ENCODE measurements at regions not wholly inside any gene's neighbourhood (a gene's known extent, or its start where the extent isn't known, plus 50 kb on each side); places are given as distances from the start of the nearest gene placed in this dataset.

GRCh38 chr4:18458465-18458864 lies 436.9 kb upstream of the LCORL start:
- H3K27ac ChIP-seq (ENCODE audit: low read depth, low read length) = no peak overlapping the region
- no peak overlapping the region for H3K4me3 ChIP-seq (ENCODE audit: low read length)
- no peak for TF ChIP-seq EZH2phosphoT487 (IDR thresholded peaks at IDR 0.05; ENCODE audit: borderline replicate concordance, low read length)
- TF ChIP-seq CTCF (IDR thresholded peaks at IDR 0.05; ENCODE audit: low read depth, low read length, poor library complexity, severe bottlenecking) = no peak
- no peaks in the 10 kb centered on the region for H3K79me2 ChIP-seq (ENCODE audit: control insufficient read depth, low read length)
- no peaks in the 10 kb centered on the region for H4K20me1 ChIP-seq (ENCODE audit: control insufficient read depth, insufficient read depth, low read depth, low read length)
- H3K4me2 ChIP-seq (ENCODE audit: low read length) = no peak overlapping the region
- no peaks in the 10 kb centered on the region for H3K36me3 ChIP-seq (ENCODE audit: control insufficient read depth, low read length)
- no peaks in the 10 kb centered on the region for H3F3A ChIP-seq (ENCODE audit: control insufficient read depth, insufficient read depth)
- no peaks in the 10 kb centered on the region for H3K4me1 ChIP-seq (ENCODE audit: control insufficient read depth, low read length)
- no peaks in the 10 kb centered on the region for H3K27me3 ChIP-seq (ENCODE audit: control insufficient read depth, low read length)
- no peaks in the 10 kb centered on the region; the same call in 1 of the 2 replicates for H3K9me2 ChIP-seq (replicated peaks; ENCODE audit: control insufficient read depth, low read length)
- no peaks in the 10 kb centered on the region for H3K9me3 ChIP-seq (ENCODE audit: control insufficient read depth, insufficient read depth, low read length)

- Histone ChIP-seq H3K9me3 (ENCODE audit: control insufficient read depth, insufficient read depth, low read length) (no peaks in the 10 kb centered on the region), H3K9me2 (replicated peaks; ENCODE audit: control insufficient read depth, low read length) (no peaks in the 10 kb centered on the region; the same call in 1 of the 2 replicates), H3K4me1 (ENCODE audit: control insufficient read depth, low read length) (no peaks in the 10 kb centered on the region), H3K27ac (ENCODE audit: low read depth, low read length) (no peak overlapping the region), H3K4me2 (ENCODE audit: low read length) (no peak overlapping the region), H3K79me2 (ENCODE audit: control insufficient read depth, low read length) (no peaks in the 10 kb centered on the region), H3F3A (ENCODE audit: control insufficient read depth, insufficient read depth) (no peaks in the 10 kb centered on the region), H3K4me3 (ENCODE audit: low read length) (no peak overlapping the region), H4K20me1 (ENCODE audit: control insufficient read depth, insufficient read depth, low read depth, low read length) (no peaks in the 10 kb centered on the region), H3K36me3 (ENCODE audit: control insufficient read depth, low read length) (no peaks in the 10 kb centered on the region), H3K27me3 (ENCODE audit: control insufficient read depth, low read length) (no peaks in the 10 kb centered on the region)
- TF ChIP-seq CTCF (IDR thresholded peaks at IDR 0.05; ENCODE audit: low read depth, low read length, poor library complexity, severe bottlenecking) = no peak
- no peak for TF ChIP-seq EZH2phosphoT487 (IDR thresholded peaks at IDR 0.05; ENCODE audit: borderline replicate concordance, low read length)
Measured at GRCh38 chr4:18454349-18454748, 432.8 kb upstream of the LCORL start.

GRCh38 chr4:18445110-18445509 lies 423.6 kb upstream of the LCORL start:
- no peak overlapping the region for H3K27ac ChIP-seq (ENCODE audit: low read depth, low read length)
- H3K27me3 ChIP-seq (ENCODE audit: control insufficient read depth, low read length) = no peaks in the 10 kb centered on the region
- H3K4me1 ChIP-seq (ENCODE audit: control insufficient read depth, low read length) = no peaks in the 10 kb centered on the region
- H3K4me3 ChIP-seq (ENCODE audit: low read length) = no peak overlapping the region
- H4K20me1 ChIP-seq (ENCODE audit: control insufficient read depth, insufficient read depth, low read depth, low read length) = no peaks in the 10 kb centered on the region
- no peaks in the 10 kb centered on the region for H3K79me2 ChIP-seq (ENCODE audit: control insufficient read depth, low read length)
- H3F3A ChIP-seq (ENCODE audit: control insufficient read depth, insufficient read depth) = no peaks in the 10 kb centered on the region
- H3K9me3 ChIP-seq (ENCODE audit: control insufficient read depth, insufficient read depth, low read length) = no peaks in the 10 kb centered on the region
- no peaks in the 10 kb centered on the region for H3K9me2 ChIP-seq (replicated peaks; ENCODE audit: control insufficient read depth, low read length)
- H3K36me3 ChIP-seq (ENCODE audit: control insufficient read depth, low read length) = no peaks in the 10 kb centered on the region
- TF ChIP-seq CTCF (IDR thresholded peaks at IDR 0.05; ENCODE audit: low read depth, low read length, poor library complexity, severe bottlenecking) = no peak
- TF ChIP-seq EZH2phosphoT487 (IDR thresholded peaks at IDR 0.05; ENCODE audit: borderline replicate concordance, low read length) = no peak
- no peak overlapping the region for H3K4me2 ChIP-seq (ENCODE audit: low read length)

GRCh38 chr4:18444206-18444605 lies 422.7 kb upstream of the LCORL start:
- Histone ChIP-seq H3K4me2 (ENCODE audit: low read length) (no peak overlapping the region), H3F3A (ENCODE audit: control insufficient read depth, insufficient read depth) (no peaks in the 10 kb centered on the region), H3K27ac (ENCODE audit: low read depth, low read length) (no peak overlapping the region)

More at GRCh38 chr4:18444206-18444605, 422.7 kb upstream of the LCORL start:
- no peak overlapping the region for H3K4me3 ChIP-seq (ENCODE audit: low read length)
- TF ChIP-seq EZH2phosphoT487 (IDR thresholded peaks at IDR 0.05; ENCODE audit: borderline replicate concordance, low read length) (no peak), CTCF (IDR thresholded peaks at IDR 0.05; ENCODE audit: low read depth, low read length, poor library complexity, severe bottlenecking) (no peak)
- no peaks in the 10 kb centered on the region for H3K9me3 ChIP-seq (ENCODE audit: control insufficient read depth, insufficient read depth, low read length)
- H3K79me2 ChIP-seq (ENCODE audit: control insufficient read depth, low read length) = no peaks in the 10 kb centered on the region
- H4K20me1 ChIP-seq (ENCODE audit: control insufficient read depth, insufficient read depth, low read depth, low read length) = no peaks in the 10 kb centered on the region
- no peaks in the 10 kb centered on the region for H3K9me2 ChIP-seq (replicated peaks; ENCODE audit: control insufficient read depth, low read length)
- H3K4me1 ChIP-seq (ENCODE audit: control insufficient read depth, low read length) = no peaks in the 10 kb centered on the region
- no peaks in the 10 kb centered on the region for H3K27me3 ChIP-seq (ENCODE audit: control insufficient read depth, low read length)
- no peaks in the 10 kb centered on the region for H3K36me3 ChIP-seq (ENCODE audit: control insufficient read depth, low read length)

Data from DOHH2 (cell line).